Cardiac fibroblast (primary cell): ENCODE measurements at regions not wholly inside any gene's neighbourhood (a gene's known extent, or its start where the extent isn't known, plus 50 kb on each side); places are given as distances from the start of the nearest gene placed in this dataset.

ENCODE experiments used
- DNase-seq, 2 donors: peaks; one replicate each; pipeline versions ENCODE4 v3.0.0 to v3.0.0-alpha.2; 2010; ENCODE audit warnings: low read depth in 2 of 2
- H3K4me3 ChIP-seq, 2 donors: replicated peaks in 1 of 2; 1 replicate in 1 of 2; 2 replicates in 1 of 2; pipeline ENCODE4 v1.5.1; 2011; ENCODE audit warnings: low read depth in 2 of 2, low read length in 2 of 2, mild to moderate bottlenecking in 2 of 2, moderate library complexity in 1 of 2
- CTCF ChIP-seq: IDR thresholded peaks from one replicate; pipeline ENCODE4 v1.5.1; 2011; ENCODE audit warnings: low read depth, mild to moderate bottlenecking, low read length, inconsistent platforms

DNA sequence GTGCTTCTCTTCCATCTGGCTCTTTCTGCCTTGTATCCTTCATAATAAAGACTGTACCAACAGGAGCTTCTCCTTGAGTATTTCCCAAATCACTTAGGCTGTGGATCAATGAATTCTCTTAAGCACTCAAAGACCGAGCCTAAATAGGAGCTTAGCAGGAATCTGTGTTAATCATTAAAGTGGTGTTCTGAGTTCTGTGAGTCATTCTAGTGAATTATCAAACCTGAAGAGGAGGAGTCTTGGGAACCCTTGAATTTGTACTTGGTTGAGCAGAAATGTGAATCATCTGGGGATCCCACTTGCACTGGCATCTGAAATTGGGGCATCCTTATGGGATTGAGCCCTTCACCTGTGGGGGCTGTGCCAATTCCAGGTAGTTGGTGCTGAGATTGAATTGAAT, 946.2 kb downstream of the BCL11B start:
- TF ChIP-seq CTCF, result no peak
- no peak for DNase-seq
- no peak overlapping the region for H3K4me3 ChIP-seq

DNA sequence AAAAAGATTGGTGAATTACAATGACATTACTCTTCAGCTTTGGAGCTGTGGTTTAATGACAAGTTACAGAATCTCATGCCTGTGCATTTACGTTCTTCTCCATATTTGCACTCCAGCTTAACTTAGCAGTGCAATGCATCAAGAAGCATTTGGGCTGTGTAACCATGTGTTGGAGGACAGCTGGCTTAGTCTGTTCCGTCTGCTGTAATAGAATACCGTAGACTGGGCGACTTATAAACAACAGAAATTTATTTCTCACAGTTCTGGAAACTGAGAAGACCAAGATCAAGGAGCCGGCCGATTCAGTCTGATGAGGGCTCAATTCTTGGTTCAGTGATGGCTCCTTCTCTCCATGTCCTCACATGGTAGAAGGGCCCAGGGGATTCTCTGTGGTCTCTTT, 943.5 kb downstream of the BCL11B start:
- DNase-seq, result no peak
- no peak overlapping the region for H3K4me3 ChIP-seq
- no peak for TF ChIP-seq CTCF

GRCh38 chr14:98334186-98334585, 937.8 kb downstream of the BCL11B start:
- H3K4me3 ChIP-seq, result no peak overlapping the region
- TF ChIP-seq CTCF, result no peak
- no peak for DNase-seq

DNA sequence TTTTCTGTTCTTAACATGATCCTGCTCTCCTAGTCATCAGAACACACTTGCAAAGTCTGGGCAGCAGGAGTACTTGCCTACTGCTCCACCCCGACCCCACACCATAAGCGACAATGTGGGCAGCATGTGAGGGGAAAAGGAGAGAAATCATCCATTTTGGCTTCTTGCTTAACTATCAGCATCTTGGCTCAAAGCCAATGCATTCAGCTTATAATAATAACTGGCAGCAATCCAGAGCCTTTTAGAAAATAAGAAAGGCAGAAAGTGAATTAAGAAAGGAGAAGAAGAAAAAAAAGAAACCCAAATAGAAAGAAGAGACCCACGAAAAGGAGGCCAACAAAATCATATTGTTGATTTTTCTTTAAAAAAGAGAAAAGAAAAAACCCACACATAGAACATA, 930.8 kb downstream of the BCL11B start:
- no peak overlapping the region for H3K4me3 ChIP-seq
- no peak for TF ChIP-seq CTCF
- no peak for DNase-seq

DNA sequence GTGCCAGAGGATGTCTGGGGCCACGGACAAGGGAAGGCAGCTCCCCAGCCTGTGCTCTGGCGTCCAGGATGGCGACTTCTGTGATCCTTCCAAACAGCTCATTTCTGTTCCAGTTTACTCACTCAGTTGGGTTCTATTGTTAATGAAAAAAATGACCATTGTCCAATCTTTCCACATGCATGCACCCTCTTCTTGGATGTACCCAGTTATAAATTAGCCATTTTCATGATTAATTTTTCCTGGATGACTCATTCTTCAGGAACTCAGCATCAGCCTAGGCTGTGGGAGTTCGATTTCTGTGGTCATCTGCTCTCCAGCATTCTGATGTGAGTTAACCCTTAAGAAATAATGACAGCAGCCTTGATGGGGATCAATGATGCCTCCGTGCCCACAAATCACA, 926.8 kb downstream of the BCL11B start:
- TF ChIP-seq CTCF, result no peak
- no peak for DNase-seq

DNA sequence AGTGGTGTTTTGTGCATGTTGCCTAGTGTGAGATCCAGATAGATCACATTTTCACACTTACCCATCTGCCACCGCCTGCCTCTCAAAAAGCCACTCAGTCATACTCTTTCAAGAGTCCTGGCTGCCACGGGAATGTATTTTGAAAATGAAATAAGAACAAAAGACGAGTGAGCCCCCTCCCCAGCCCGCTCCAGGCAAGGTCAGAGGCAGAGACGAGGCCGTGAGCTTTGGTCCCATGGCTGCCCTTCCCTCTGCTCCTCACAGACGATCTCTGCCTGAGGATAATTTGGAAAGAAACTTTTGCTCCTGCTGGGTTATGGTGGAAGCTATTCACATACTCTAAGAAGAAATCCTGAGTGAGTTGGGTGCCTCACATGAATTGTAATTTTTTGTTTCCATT, 924.3 kb downstream of the BCL11B start:
- TF ChIP-seq CTCF, result no peak
- DNase-seq, result no peak
- H3K4me3 ChIP-seq, result no peak overlapping the region

More for the DNA sequence above, 926.8 kb downstream of the BCL11B start:
- H3K4me3 ChIP-seq, result no peak overlapping the region

- H3K4me3 ChIP-seq, result no peak overlapping the region
- no peak for TF ChIP-seq CTCF
- DNase-seq, result no peak
These were observed 923.5 kb downstream of the BCL11B start for GRCh38 chr14:98348505-98348904.
